Dermis blood vessel endothelial cell (primary cell): ENCODE measurements at regions not wholly inside any gene's neighbourhood (a gene's known extent, or its start where the extent isn't known, plus 50 kb on each side); places are given as distances from the start of the nearest gene placed in this dataset.
"Not testable (repeated sequence)": the region's sequence is repeated elsewhere in the genome, so short reads cannot be mapped to it uniquely, and the experiment has no call there.

Experiments
- DNase-seq: peaks from one replicate; pipeline ENCODE4 v3.0.0; 2010

DNA sequence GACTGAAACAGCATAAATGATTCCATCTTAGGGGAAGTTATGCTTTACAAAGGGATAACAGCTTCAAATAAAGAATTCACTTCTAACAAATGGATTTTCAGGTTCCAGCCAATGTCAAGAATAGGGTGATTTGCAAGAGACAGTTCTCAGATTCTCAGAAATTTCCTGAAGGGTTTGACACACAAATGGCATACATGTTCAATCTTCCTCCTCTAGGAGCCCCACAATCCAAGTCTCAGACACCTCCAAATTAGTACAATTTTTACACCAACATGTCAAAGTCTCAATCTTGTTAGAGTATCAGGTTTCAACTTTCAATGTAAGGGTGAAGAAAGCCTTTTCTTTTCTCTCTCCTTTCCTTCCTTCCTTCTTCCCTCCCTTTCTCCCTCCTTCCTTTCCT is 996.6 kb downstream of the TLE1 start:
- DNase-seq: no peak

DNA sequence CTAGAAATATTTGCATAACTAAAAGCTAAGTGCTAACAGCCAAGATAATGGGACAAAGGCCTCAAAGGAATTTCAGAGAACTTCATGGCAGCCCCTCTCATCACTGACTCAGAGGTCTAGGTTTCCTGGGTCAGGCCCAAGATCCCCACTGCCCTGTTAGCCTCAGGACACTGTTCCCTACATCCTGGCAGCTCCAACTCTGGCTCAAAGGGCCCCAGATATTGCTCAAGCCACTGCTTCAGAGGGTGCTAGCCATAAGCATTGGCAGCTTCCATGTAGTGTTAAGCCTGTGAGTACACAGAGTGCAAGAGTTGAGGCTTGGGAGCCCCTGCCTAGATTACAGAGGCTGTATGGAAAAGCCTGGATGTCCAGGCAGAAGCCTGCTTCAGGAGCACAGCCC is 998.1 kb downstream of the TLE1 start:
- no peak for DNase-seq

DNA sequence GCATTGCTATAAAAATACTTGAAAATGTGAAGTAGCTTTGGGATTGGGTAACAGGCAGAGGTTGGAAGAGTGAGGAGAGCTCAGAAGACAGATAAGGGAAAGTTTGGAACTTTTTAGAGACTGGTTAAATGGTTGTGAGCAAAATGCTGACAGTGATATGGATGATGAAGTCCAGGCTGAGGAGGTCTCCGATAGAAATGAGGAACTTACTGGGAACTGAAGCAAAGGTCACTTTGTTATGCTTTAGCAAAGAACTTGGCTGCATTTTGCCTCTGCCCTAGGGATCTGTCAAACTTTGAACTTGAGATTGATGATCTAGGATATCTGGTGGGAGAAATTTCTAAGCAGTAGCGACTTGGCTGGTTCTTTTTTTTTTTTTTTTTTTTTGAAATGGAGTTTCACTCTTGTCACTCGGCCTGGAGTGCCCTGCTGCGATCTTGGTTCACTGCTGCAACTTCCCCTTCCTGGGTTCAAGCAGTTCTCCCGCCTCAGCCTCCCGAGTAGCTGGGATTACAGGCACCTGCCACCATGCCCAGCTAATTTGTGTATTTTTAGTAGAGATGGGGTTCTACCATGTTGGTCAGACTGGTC is 998.9 kb downstream of the TLE1 start:
- no peak for DNase-seq

DNA sequence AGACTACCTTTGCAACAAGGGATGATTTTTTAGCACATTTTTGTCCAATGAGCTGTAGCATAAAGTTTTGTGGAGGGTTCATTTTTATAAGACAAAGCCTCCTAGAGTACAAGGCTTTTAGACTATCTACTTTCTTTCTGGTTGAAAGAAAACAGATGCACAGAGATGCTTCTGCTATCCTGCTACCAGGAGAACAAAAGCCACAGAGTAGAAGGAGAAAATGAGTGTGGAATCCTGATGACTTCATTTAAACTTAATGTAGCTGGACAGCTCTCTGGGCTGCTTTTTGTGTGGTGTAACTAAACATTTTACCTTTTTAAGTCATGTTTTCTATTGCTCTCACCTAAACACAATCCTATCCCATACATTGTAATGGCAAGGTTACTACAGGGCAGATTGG is 1009.4 kb downstream of the TLE1 start:
- DNase-seq: no peak

DNA sequence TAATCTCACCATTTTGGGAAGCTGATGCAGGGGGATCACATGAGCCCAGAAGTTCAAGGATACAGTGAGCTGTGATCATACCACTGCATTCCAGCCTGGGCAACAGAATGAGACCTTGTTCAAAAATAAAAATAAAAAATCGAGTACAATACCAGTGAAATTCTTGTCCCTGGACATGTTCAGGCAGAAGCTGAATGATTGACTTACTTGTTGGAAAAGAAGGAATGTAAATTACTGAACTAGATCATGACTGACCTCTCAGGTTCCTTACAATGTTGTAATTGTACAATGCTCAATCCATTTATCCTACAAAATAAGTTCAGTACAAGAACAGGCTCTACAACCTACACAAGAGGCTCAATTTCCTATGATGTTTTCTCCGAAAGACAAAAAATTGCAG is 1010.4 kb downstream of the TLE1 start:
- no peak for DNase-seq

DNA sequence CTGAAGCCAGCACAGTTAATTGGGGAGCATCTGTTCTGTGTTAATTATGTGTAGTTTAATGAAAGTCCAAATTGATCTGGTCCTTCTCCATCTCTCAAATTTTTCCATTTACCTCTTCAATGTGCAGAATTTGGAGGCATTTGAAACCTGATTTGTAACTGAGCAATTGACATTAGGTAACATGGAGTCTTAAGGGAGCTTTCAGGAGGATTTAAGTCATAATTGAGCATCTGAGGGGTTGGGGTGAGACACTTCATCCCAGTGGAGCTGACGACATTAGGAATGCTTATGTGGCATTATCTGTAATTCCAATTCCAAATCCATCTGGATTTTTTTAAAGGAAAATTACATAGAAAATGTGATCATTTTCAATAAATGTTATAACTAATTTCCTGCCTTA is 1015.9 kb downstream of the TLE1 start:
- DNase-seq: no peak

DNA sequence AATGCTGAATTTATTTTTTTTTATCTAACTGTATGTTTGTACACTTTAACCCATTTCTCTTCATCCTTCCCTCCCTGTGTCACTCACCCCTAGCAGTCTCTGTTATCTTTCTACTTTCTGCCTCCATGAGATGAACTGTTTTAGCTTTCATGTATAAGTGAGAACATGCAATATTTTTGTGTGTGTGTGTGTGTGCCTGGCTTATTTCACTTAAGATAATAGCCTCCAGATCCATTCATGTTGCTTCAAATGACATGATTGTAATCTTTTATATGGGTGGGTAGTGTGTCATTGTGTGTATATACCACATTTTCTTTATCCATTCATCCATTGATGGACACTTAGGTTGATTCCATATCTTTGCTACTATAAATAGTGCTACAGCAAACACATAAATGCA is 1023.9 kb downstream of the TLE1 start:
- DNase-seq: no peak

DNA sequence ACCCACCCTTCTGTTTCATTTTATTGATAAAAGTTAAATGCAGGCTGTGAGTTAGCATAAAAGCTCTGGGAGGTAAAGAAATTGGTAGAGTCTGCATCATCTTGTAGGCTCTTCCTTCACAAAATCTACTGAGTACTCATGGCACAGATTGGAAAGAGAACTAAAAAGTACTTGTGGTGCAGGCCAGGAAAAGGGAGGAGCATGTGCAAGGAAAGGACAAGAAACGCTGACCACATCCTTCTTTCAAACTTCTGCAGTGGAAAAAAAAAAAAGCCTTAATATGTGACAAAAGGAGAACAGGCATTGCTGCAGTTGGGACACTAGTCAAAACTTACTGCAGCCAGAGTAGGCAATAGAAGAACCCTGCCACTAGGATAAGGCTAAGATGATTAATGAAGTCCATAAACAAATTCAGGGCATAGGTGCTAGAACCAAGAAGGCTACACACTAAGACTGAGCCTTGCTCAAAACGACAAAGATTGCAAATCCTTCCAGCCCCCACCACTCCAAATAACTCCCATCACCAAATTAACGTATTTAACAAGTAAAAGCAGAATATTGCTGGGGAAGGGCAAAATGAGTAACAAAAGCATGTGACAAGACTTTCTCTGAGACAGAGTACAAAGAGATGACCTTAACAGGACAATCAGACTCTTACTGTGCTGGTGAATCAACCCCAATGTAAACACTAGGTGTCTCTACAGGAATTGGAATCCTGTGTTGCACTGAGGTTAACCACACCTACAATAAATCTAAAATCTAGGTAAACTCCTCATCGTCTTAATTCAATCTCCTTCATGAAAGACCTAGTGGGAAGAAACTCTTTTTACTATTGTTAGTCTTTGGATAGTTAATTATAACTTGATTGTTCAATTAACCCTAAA is 1024.8 kb downstream of the TLE1 start:
- no peak for DNase-seq

DNA sequence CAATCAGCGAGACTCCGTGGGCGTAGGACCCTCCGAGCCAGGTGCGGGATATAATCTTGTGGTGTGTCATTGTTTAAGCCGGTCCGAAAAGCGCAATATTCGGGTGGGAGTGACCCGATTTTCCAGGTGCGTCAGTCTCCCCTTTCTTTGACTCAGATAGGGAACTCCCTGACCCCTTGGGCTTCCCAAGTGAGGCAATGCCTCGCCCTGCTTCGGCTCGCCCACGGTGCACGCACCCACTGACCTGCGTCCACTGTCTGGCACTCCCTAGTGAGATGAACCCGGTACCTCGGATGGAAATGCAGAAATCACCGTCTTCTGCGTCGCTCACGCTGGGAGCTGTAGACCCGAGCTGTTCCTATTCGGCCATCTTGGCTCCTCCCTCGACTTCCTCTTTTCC is 1029.6 kb downstream of the TLE1 start:
- not testable (repeated sequence) for DNase-seq

DNA sequence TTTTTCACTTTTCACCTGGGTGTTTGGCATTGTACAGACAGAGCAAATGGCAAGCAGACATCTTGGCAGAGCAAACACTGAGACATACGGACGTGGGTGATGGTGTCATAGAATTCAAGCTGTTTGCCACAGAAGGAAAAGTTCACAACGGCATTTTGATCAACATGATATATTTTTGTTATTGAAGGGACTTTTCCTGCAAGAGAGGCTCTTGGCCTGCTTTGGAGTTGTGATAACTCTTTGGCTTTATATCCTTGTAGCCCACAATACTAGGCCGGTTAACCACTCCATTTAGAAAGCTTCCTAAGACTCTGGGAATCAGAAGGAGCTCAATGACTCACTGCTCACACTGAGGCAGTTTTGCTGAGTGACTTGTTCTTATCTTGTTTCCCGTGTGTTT is 1038.3 kb downstream of the TLE1 start:
- DNase-seq: no peak

DNA sequence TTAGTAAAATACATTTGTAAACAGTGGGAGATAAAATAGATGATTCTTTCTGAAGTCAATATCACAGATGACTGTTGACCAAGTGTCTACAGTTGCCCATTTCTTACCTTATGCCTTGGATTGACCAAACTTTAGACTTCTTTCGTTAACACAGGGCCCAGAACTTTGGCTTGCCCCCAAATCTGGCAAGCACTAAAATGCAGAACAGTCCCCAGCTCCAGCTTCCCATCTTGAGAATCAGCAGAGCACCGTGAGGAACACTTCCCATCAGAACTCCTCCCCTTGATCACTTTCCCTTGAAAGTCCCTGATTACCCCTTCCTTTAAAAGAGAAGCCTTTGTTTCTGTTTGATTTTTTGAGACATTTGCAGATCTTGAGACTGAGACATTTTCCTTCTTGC is 1039.9 kb downstream of the TLE1 start:
- no peak for DNase-seq

DNA sequence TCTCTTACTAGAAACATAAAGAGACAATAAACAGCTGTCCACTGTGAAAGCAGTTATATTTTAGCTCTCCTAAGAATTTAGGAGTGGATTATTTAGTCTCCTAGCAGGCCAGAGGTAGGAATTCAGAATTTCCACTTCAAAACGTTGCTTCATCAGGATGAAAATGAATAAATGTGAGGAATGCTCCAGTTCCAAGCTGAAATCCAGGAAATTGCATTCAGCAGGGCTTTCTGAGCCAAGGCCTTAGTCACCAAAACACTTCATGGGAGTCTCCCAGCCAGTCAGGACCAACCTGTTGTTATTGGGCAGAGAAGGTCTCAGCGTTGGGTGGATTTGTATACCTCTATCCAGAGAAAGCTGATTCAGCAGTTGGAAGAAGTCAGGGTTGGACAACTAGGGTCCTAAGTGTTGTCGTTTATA is 1040.3 kb downstream of the TLE1 start:
- no peak for DNase-seq

DNA sequence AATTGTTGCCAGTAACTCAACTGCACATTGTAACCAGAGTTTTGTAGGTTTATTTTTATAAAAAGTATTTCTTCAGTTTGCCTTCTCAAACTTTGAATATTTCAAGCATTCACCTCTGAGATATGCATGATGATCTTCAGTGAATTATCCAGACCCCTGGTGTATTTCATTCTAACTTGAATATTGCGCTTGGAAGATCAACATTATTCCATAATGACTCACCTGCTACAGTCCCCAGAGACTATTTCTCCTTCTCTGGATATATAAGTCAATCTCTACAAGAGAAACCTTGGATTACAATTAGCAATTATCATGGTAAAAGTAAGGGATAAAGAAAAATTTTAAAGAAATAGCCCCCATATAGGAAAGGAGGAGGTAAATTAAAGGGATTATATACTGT is 1041.0 kb downstream of the TLE1 start:
- DNase-seq: no peak

DNA sequence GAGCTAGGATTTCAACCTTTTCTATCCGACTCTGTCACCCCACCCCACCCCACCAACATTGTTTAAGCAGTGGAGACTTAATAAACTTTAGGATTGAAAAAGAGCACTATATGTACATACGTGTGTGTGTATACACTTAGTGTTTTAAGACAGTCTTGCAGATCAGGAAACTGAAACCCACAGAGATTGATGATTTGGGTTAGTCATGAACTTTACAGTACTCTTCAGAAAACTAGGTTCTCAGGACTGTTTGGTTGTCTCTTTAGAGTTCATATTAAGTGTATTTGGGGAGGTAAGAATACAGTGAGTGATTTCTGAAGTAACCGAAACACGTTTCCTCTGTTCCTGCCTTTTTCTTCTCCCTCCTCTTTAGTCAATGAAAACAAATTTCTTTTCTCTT is 1043.1 kb downstream of the TLE1 start:
- no peak for DNase-seq

DNA sequence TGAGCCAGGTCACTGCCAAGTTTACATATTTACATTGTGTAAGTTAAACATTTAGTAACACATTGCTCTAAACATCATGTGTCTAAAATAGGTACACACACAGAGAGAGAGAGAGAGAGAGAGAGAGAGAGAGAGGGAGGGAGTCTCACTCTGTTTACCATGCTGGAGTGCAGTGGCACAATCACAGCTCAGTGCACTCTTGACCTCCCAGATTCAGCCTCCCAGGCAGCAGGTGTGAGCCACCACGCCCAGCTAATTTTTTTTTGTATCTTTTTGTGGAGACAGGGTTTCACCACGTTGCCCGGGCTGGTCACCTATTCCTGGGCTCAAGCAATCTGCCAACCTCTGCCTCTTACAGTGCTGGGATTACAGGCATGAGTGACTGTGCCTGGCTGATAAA is 1045.3 kb downstream of the TLE1 start:
- DNase-seq: no peak

DNA sequence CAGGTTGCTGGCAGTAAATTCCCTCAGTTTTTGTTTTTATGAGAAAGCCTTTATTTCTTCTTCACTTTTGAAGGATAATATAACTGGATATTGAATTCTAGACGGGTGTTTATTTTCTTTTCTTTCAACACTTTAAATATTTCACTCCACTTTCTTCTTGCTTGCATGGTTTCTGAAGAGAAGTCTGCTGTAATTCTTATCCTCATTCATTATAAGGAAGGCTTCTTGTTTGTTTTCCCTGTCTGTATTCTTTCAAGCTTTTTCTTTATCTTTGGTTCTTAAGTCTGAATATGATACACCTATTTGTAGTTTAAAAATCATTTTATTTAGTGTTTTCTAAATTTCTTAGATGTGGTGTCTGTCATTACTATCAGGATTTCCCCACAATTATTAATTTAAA is 1054.3 kb downstream of the TLE1 start:
- DNase-seq: no peak

DNA sequence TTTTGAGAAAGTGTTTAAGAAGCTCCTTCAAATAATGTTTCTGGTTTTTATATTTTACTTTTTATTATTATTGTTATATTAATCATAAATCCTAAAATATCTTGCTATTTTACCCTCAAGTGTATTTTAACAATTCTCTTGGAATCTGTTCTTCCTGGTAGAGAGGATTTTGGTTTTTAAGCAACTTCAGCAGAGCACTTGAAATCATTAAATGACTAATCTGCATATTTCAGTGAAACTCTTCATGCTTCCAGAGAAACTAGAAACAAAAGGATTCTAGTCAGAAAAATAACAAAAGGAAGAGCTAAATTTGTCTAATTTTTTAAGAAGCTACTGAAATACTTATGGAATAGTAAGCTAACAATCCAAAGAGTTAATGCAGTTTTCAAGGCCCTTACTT is 1057.3 kb downstream of the TLE1 start:
- DNase-seq: no peak

DNA sequence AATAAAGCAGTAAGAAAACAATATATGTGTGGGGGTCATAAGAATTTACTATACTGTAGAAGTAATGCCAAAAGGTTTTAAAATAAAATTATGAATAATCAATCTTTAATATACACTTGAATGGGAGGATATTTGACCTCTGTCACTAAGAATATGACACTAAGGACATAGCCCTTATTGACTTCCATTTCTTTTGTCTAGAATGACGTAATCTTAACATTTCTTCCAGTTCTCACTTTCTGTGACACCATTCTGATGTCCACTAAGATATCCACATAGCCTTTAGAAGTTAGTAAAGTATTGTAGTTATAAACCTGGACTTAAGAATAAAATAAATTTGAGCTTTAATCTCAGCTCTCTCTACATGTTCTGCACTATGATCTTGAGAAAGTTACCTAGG is 1050.7 kb downstream of the TLE4 start:
- no peak for DNase-seq

DNA sequence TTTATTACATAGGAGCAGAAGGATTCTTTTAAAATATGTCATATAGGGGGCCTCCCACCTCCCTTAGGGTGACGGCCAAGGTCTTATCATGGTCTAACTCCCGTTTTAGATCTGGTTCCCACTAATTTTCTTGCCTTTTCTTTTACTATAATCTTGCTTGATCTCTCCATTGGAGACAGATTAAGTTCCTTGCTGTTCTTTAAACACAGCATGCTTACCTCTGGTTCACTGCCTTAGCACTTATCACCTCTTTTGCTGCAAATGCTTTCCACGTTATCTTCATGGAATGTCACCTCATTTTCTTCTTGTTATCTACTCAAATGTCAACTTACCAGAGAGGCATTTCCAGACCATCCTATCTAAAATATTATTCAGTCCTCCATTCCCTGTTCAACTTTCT is 1047.6 kb downstream of the TLE4 start:
- DNase-seq: no peak

DNA sequence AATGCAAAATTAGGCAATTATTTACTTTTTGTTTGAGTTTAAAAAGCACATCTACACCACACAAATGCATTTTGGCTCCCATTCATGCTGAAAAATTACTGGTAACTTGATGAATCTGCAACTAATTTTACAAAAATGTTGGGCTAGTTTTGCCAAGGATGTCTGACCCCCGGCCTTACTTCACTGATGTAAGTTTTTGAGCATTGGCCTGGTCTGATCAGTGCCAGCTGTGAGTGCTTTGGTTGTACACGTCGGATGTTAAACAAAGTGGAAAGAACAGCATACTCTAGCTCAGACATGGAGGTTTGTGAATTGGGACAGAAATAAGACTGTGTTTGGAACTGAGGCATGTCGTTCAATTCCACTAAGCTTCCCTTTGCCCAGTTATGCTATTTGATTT is 1044.2 kb downstream of the TLE4 start:
- no peak for DNase-seq

DNA sequence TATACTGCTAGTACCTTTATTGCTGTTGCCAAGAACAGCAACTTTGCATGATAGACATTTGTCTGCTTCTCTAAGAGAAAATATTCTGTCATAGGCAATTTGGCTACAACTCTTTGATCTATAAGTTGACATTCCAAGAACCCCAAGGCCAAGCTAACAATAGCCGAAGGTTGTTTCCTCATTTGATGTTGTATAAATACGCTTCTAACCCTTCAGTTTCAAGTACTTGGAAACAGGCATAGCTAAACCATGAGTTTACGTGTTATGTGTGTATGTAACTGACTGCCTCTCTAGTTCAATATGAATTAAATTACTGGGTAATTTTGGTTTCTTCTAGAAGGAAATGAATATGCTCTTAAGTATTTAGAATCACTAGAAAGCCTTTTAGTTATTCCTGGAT is 1034.0 kb downstream of the TLE4 start:
- no peak for DNase-seq

DNA sequence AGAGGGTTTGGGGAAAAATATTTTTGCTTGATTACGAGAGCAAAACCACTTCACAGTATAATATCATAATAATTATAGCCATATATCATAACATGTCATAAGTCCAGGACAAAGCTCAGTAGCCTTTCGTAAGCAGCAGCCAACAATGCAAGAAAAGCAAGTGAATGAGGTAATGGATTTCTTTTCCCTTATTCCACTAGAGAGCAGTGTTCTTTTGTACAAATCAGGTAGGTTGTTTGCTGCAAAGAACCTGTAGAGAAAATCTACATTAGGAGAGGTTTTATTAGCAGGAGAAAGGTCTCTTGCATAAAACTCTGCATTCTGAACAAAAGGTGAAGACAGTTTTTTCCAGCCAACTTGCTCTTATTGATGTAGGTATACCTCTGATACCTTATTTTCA is 1033.4 kb downstream of the TLE4 start:
- no peak for DNase-seq

DNA sequence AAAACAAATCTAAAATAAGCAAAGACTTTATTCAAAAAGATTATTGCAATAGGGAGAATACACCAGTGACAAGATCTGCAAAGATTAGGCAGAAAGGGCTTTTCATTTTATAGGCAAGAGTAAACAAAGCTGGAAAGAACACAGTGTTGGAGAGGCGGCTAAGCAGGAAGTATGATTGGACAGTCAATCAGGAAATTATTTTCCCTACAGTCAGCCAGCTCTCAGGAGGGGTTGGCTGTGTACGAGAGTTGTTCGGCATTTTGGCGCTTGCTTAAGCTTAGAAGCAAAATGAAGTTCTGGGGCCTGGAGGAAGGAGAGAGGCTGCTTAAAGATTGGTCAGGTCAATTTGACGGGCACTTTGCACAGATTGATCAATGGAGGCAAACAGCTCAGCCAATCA is 1030.5 kb downstream of the TLE4 start:
- no peak for DNase-seq

DNA sequence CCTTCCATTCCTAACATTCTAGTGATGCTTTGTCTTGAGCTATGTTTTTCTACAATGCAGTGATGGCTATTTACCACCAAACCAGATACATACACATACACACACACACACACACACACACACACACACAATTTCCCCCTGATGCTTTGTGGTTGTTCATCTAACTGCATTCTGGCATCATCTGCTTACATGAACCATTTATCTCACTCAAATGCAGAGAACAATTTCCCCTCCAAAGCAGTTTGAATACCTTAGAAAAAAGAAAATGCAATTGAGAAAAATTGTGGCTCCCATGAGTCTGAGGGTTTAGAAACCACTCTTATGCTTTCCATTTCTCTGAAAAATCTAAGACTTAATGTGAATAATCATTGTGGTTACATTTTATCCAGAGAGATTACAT is 1024.8 kb downstream of the TLE4 start:
- DNase-seq: no peak

DNA sequence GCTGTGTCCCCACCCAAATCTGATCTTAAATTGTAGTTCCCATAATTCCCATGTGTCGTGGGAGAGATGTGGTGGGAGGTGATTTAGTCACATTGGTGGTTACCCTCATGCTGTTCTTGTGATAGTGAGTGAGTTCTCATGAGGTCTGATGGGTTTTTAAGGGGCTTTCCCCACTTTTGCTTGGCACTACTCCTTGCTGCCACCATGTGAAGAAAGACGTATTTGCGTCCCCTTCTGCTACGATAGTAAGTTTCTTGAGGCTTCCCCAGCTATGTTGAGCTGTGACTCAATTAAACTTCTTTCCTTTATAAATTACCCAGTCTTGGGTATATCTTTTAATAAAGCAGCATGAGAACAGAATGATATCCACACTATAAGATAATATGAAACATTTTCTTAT is 1023.4 kb downstream of the TLE4 start:
- no peak for DNase-seq
